ENCODE measurements at regions not wholly inside any gene's neighbourhood (a gene's known extent, or its start where the extent isn't known, plus 50 kb on each side); places are given as distances from the start of the nearest gene placed in this dataset.
A peak's percentile ranks its signal among the peaks of the same experiment; 100 is the strongest.

DNA sequence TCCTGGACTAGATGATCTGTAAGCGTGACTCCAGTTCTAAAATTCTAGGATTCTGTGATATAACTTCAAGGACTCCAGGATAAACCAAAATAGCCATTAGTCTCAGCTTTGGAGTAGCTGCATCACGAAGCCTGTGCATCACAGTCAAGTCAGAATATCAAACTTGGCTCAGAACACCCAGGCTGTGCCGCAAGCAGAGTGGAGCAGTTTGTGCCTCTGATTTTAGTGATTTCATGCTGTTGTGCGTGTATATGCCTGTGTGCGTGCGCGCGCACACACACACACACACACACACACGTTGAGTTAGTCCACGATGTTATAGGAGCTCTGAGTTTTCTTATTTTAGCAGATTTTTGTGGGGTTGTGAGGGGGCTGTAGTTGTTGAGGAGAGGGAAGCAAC lies 356.6 kb upstream of the KCNH8 start:
- H3K36me3 ChIP-seq (ENCODE audit: insufficient read depth, low read length), result no peaks in the 10 kb centered on the region
- H3K9ac ChIP-seq (ENCODE audit: low read depth, low read length), result no peak overlapping the region
- H3K27ac ChIP-seq (ENCODE audit: low read length), result no peak overlapping the region
- H3K4me1 ChIP-seq (ENCODE audit: insufficient read depth, low read length), result no peaks in the 10 kb centered on the region
- H2AFZ ChIP-seq (ENCODE audit: low read depth, low read length), result no peak overlapping the region
- ATAC-seq (ENCODE audit: insufficient read depth, low read depth), result no peak
- H3K4me2 ChIP-seq (ENCODE audit: insufficient read depth, low read length), result no peak overlapping the region
- TF ChIP-seq, protein P1, sequence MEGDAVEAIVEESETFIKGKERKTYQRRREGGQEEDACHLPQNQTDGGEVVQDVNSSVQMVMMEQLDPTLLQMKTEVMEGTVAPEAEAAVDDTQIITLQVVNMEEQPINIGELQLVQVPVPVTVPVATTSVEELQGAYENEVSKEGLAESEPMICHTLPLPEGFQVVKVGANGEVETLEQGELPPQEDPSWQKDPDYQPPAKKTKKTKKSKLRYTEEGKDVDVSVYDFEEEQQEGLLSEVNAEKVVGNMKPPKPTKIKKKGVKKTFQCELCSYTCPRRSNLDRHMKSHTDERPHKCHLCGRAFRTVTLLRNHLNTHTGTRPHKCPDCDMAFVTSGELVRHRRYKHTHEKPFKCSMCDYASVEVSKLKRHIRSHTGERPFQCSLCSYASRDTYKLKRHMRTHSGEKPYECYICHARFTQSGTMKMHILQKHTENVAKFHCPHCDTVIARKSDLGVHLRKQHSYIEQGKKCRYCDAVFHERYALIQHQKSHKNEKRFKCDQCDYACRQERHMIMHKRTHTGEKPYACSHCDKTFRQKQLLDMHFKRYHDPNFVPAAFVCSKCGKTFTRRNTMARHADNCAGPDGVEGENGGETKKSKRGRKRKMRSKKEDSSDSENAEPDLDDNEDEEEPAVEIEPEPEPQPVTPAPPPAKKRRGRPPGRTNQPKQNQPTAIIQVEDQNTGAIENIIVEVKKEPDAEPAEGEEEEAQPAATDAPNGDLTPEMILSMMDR (IDR thresholded peaks at IDR 0.05; ENCODE audit: borderline replicate concordance, extremely low read depth, low read length, poor library complexity, severe bottlenecking), result no peak
- TF ChIP-seq EZH2 (IDR thresholded peaks at IDR 0.05; ENCODE audit: borderline replicate concordance, low read depth, low read length, severe bottlenecking), result no peak
- no peaks in the 10 kb centered on the region for H3K79me2 ChIP-seq (ENCODE audit: insufficient read depth, low read length)
- no peak overlapping the region for H3K4me3 ChIP-seq (ENCODE audit: low read depth in 1 of 2, low read length in 2 of 2)
- no peaks in the 10 kb centered on the region for H4K20me1 ChIP-seq (ENCODE audit: insufficient read depth, low read length)
- H3K9me3 ChIP-seq (ENCODE audit: insufficient read depth, low read length, severe bottlenecking), result no peaks in the 10 kb centered on the region
- no peaks in the 10 kb centered on the region for H3K27me3 ChIP-seq (ENCODE audit: insufficient read depth, low read length, poor library complexity)
- DNase-seq, result no peak

DNA sequence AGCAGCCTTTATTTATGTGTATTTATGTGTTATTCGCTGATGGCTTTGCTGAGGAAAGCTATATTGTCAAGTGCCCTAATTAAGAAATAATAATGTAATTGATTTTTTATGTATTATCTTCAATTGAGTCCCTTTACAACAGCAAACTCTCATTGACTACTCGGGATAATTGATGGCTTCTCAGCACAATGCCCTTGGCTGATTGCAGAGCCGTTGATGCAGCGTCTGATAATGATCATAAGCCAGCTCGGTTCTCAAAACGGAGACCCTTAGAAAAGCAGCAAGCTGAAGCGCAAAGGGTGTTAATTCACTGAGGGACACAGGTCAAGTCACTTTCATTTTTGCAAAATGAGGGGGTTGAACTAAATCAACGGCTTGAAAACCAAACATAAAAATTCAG lies 357.1 kb upstream of the KCNH8 start:
- Histone ChIP-seq H3K9me3 (ENCODE audit: insufficient read depth, low read length, severe bottlenecking) (no peaks in the 10 kb centered on the region), H3K9ac (ENCODE audit: low read depth, low read length) (no peak overlapping the region), H3K4me3 (ENCODE audit: low read depth in 1 of 2, low read length in 2 of 2) (no peak overlapping the region), H3K27me3 (ENCODE audit: insufficient read depth, low read length, poor library complexity) (no peaks in the 10 kb centered on the region), H4K20me1 (ENCODE audit: insufficient read depth, low read length) (no peaks in the 10 kb centered on the region), H3K79me2 (ENCODE audit: insufficient read depth, low read length) (no peaks in the 10 kb centered on the region), H3K4me2 (ENCODE audit: insufficient read depth, low read length) (no peak overlapping the region), H3K4me1 (ENCODE audit: insufficient read depth, low read length) (no peaks in the 10 kb centered on the region), H3K36me3 (ENCODE audit: insufficient read depth, low read length) (no peaks in the 10 kb centered on the region), H3K27ac (ENCODE audit: low read length) (no peak overlapping the region), H2AFZ (ENCODE audit: low read depth, low read length) (no peak overlapping the region)
- DNase-seq (no peak), ATAC-seq (ENCODE audit: insufficient read depth, low read depth) (no peak)
- TF ChIP-seq, protein P1 (IDR thresholded peaks at IDR 0.05; ENCODE audit: borderline replicate concordance, extremely low read depth, low read length, poor library complexity, severe bottlenecking), result no peak
- TF ChIP-seq EZH2 (IDR thresholded peaks at IDR 0.05; ENCODE audit: borderline replicate concordance, low read depth, low read length, severe bottlenecking), result no peak

DNA sequence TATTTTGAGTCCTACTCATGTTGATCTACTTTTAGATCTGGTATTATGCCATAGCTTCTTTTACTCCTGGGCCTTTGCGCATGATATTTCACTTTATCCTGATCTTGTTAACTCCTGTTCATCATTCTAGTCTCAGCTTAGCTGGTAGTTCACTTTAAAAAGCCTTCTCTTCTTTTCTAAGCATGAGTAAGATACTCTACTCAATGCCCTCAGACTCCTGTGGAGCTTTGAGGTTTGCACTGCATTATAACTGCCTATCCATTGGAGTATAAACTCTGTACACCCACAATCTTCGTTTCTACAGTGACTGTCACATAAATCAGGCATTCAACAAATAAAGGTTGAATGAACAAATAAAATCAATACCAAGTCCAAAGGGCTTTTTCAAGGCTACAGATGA lies 357.9 kb upstream of the KCNH8 start:
- no peaks in the 10 kb centered on the region for H3K36me3 ChIP-seq (ENCODE audit: insufficient read depth, low read length)
- DNase-seq (no peak), ATAC-seq (ENCODE audit: insufficient read depth, low read depth) (no peak)
- H3K4me2 ChIP-seq (ENCODE audit: insufficient read depth, low read length), result no peak overlapping the region
- H3K9me3 ChIP-seq (ENCODE audit: insufficient read depth, low read length, severe bottlenecking), result no peaks in the 10 kb centered on the region
- H2AFZ ChIP-seq (ENCODE audit: low read depth, low read length), result peak overlapping the region; percentile 17; the same call in 1 of the 2 replicates
- no peaks in the 10 kb centered on the region for H3K79me2 ChIP-seq (ENCODE audit: insufficient read depth, low read length)
- H4K20me1 ChIP-seq (ENCODE audit: insufficient read depth, low read length), result no peaks in the 10 kb centered on the region
- H3K27me3 ChIP-seq (ENCODE audit: insufficient read depth, low read length, poor library complexity), result no peaks in the 10 kb centered on the region
- H3K9ac ChIP-seq (ENCODE audit: low read depth, low read length), result no peak overlapping the region
- no peak overlapping the region for H3K27ac ChIP-seq (ENCODE audit: low read length)
- no peaks in the 10 kb centered on the region for H3K4me1 ChIP-seq (ENCODE audit: insufficient read depth, low read length)
- no peak overlapping the region for H3K4me3 ChIP-seq (ENCODE audit: low read depth in 1 of 2, low read length in 2 of 2)
- TF ChIP-seq, protein P1 (IDR thresholded peaks at IDR 0.05; ENCODE audit: borderline replicate concordance, extremely low read depth, low read length, poor library complexity, severe bottlenecking), result no peak
- no peak for TF ChIP-seq EZH2 (IDR thresholded peaks at IDR 0.05; ENCODE audit: borderline replicate concordance, low read depth, low read length, severe bottlenecking)

DNA sequence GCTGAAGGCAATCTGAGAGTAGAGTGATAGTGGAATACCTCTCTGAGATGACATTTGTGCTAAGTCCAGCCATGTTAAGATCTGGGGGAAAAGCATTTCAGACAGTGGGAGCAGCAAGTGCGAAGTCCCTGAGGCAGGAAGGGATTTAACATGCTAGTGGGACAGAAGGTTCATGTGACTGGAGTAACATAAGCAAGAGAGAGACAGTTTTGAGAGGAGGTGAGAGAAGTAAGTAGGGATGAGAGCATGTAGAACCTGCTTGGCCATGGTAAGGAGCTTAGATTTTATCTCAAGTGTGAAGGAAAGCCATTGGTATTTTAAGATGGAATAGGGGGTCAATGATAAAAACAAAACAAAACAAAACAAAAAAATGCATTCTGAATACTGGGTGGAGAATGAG lies 358.6 kb upstream of the KCNH8 start:
- no peak for ATAC-seq (ENCODE audit: insufficient read depth, low read depth)

More for the DNA sequence above, 358.6 kb upstream of the KCNH8 start:
- Histone ChIP-seq H3K4me3 (ENCODE audit: low read depth in 1 of 2, low read length in 2 of 2) (no peak overlapping the region), H3K36me3 (ENCODE audit: insufficient read depth, low read length) (no peaks in the 10 kb centered on the region), H3K9ac (ENCODE audit: low read depth, low read length) (no peak overlapping the region), H3K27ac (ENCODE audit: low read length) (no peak overlapping the region), H3K9me3 (ENCODE audit: insufficient read depth, low read length, severe bottlenecking) (no peaks in the 10 kb centered on the region), H4K20me1 (ENCODE audit: insufficient read depth, low read length) (no peaks in the 10 kb centered on the region), H3K4me1 (ENCODE audit: insufficient read depth, low read length) (no peaks in the 10 kb centered on the region), H3K4me2 (ENCODE audit: insufficient read depth, low read length) (no peak overlapping the region), H3K27me3 (ENCODE audit: insufficient read depth, low read length, poor library complexity) (no peaks in the 10 kb centered on the region), H3K79me2 (ENCODE audit: insufficient read depth, low read length) (no peaks in the 10 kb centered on the region), H2AFZ (ENCODE audit: low read depth, low read length) (no peak overlapping the region)
- no peak for TF ChIP-seq EZH2 (IDR thresholded peaks at IDR 0.05; ENCODE audit: borderline replicate concordance, low read depth, low read length, severe bottlenecking)
- TF ChIP-seq, protein P1 (IDR thresholded peaks at IDR 0.05; ENCODE audit: borderline replicate concordance, extremely low read depth, low read length, poor library complexity, severe bottlenecking), result no peak
- DNase-seq, result no peak

All from DND-41 (cell line).